Osteocyte (in vitro differentiated cells): ENCODE measurements at regions not wholly inside any gene's neighbourhood (a gene's known extent, or its start where the extent isn't known, plus 50 kb on each side); places are given as distances from the start of the nearest gene placed in this dataset.
A peak's percentile ranks its signal among the peaks of the same experiment; 100 is the strongest.

Experiments
- DNase-seq: peaks from one replicate; pipeline ENCODE4 v3.0.0; 2021; ENCODE audit warnings: mixed read lengths; ENCODE audit not compliant: unreplicated experiment; ENCODE audit errors: extremely low spot score
- H3K27ac Mint-ChIP-seq: one replicate; pipeline ENCODE4 v1.8.0; 2021; ENCODE audit warnings: mild to moderate bottlenecking, mixed read lengths; ENCODE audit not compliant: unreplicated experiment
- H3K27me3 Mint-ChIP-seq: one replicate; pipeline ENCODE4 v1.8.0; 2021; ENCODE audit warnings: mixed read lengths; ENCODE audit not compliant: unreplicated experiment
- H3K36me3 Mint-ChIP-seq: one replicate; pipeline ENCODE4 v1.8.0; 2021; ENCODE audit warnings: mixed read lengths; ENCODE audit not compliant: unreplicated experiment
- H3K4me1 Mint-ChIP-seq: one replicate; pipeline ENCODE4 v1.8.0; 2021; ENCODE audit warnings: mixed read lengths; ENCODE audit not compliant: unreplicated experiment
- H3K4me3 Mint-ChIP-seq: one replicate; pipeline ENCODE4 v1.8.0; 2021; ENCODE audit warnings: mild to moderate bottlenecking, moderate library complexity, mixed read lengths; ENCODE audit not compliant: unreplicated experiment
- H3K9me3 Mint-ChIP-seq: one replicate; pipeline ENCODE4 v1.8.0; 2021; ENCODE audit warnings: mixed read lengths; ENCODE audit not compliant: unreplicated experiment
- TF ChIP-seq, protein P1 (sequence below): fragments of 200-600 bp; sonication (generic); IDR thresholded peaks from 2 replicates; pipeline ENCODE4 v1.5.0; 2021; ENCODE audit warnings: antibody characterized with exemption, mild to moderate bottlenecking, moderate library complexity

- no peaks in the 10 kb centered on the region for H3K4me1 Mint-ChIP-seq
- H3K27ac Mint-ChIP-seq, result no peak overlapping the region
- H3K4me3 Mint-ChIP-seq, result no peak overlapping the region
- H3K36me3 Mint-ChIP-seq, result peaks cover 2% of the 10 kb centered on the region
- DNase-seq, result peak; percentile 69
- no peaks in the 10 kb centered on the region for H3K27me3 Mint-ChIP-seq
- TF ChIP-seq, protein P1, sequence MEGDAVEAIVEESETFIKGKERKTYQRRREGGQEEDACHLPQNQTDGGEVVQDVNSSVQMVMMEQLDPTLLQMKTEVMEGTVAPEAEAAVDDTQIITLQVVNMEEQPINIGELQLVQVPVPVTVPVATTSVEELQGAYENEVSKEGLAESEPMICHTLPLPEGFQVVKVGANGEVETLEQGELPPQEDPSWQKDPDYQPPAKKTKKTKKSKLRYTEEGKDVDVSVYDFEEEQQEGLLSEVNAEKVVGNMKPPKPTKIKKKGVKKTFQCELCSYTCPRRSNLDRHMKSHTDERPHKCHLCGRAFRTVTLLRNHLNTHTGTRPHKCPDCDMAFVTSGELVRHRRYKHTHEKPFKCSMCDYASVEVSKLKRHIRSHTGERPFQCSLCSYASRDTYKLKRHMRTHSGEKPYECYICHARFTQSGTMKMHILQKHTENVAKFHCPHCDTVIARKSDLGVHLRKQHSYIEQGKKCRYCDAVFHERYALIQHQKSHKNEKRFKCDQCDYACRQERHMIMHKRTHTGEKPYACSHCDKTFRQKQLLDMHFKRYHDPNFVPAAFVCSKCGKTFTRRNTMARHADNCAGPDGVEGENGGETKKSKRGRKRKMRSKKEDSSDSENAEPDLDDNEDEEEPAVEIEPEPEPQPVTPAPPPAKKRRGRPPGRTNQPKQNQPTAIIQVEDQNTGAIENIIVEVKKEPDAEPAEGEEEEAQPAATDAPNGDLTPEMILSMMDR, result no peak
- H3K9me3 Mint-ChIP-seq, result no peaks in the 10 kb centered on the region
Measured at GRCh38 chr10:118915161-118915560, 114.4 kb upstream of the NANOS1 start.

DNA sequence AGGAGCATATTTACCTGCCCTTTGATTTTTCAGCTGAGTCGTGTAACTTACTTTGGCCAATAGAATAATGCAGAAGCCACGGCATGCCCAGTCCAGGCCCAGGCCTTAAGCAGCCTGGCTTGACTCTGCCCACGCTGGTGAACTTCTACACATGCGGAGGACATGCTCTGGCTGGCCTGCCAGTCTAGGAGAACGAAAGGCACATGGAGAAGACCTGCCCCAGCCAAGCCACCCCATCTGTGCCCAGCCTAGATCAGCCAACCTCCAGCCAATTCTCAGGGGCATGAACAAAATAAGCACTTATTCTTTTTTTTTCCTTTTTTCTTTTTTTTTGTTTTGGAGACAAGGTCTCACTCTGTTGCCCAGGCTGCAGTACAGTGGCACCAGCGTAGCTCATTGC is 112.7 kb upstream of the NANOS1 start:
- H3K4me1 Mint-ChIP-seq, result no peaks in the 10 kb centered on the region
- no peaks in the 10 kb centered on the region for H3K9me3 Mint-ChIP-seq
- H3K36me3 Mint-ChIP-seq, result peaks cover 2% of the 10 kb centered on the region

DNA sequence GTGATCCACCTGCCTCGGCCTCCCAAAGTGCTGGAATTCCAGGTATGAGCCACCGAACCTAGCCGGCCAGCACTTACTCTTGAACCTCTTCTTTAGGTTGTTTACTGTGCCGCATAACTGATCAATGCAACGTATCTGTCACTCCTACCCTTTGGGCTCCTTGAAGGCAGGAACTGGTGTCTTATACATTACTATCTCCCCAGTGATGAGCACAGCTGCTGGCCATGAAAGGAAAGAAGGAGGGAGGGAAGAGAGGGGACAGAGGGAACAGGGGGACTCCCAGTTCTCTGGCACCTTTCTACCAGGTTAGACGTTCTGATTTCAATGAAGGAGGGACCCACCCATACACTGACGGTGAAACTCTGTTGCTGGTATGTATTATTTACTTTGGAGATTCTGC is 111.8 kb upstream of the NANOS1 start:
- Mint-ChIP-seq H3K36me3 (no peaks in the 10 kb centered on the region), H3K4me1 (no peaks in the 10 kb centered on the region), H3K27me3 (no peaks in the 10 kb centered on the region), H3K27ac (no peak overlapping the region), H3K9me3 (no peaks in the 10 kb centered on the region), H3K4me3 (no peak overlapping the region)
- DNase-seq, result peak; percentile 51
- TF ChIP-seq, protein P1, result no peak

More for the DNA sequence above, 112.7 kb upstream of the NANOS1 start:
- no peak overlapping the region for H3K4me3 Mint-ChIP-seq
- H3K27me3 Mint-ChIP-seq, result no peaks in the 10 kb centered on the region
- TF ChIP-seq, protein P1, result no peak
- no peak overlapping the region for H3K27ac Mint-ChIP-seq
- DNase-seq, result peak; percentile 62

GRCh38 chr10:118918116-118918515 is 111.4 kb upstream of the NANOS1 start:
- Mint-ChIP-seq H3K4me3 (no peak overlapping the region), H3K27me3 (no peaks in the 10 kb centered on the region)

GRCh38 chr10:118918587-118918986 is 110.9 kb upstream of the NANOS1 start:
- H3K9me3 Mint-ChIP-seq, result no peaks in the 10 kb centered on the region
- TF ChIP-seq, protein P1, result no peak
- no peaks in the 10 kb centered on the region for H3K4me1 Mint-ChIP-seq
- no peak overlapping the region for H3K27ac Mint-ChIP-seq
- no peak overlapping the region for H3K4me3 Mint-ChIP-seq
- peaks cover 1% of the 10 kb centered on the region for H3K27me3 Mint-ChIP-seq
- DNase-seq, result peak; percentile 17
- H3K36me3 Mint-ChIP-seq, result no peaks in the 10 kb centered on the region

More at GRCh38 chr10:118918116-118918515, 111.4 kb upstream of the NANOS1 start:
- no peaks in the 10 kb centered on the region for H3K36me3 Mint-ChIP-seq
- TF ChIP-seq, protein P1, result no peak
- no peaks in the 10 kb centered on the region for H3K4me1 Mint-ChIP-seq
- no peak overlapping the region for H3K27ac Mint-ChIP-seq
- peak; percentile 54 for DNase-seq
- H3K9me3 Mint-ChIP-seq, result no peaks in the 10 kb centered on the region
